ENCODE measurements at regions not wholly inside any gene's neighbourhood (a gene's known extent, or its start where the extent isn't known, plus 50 kb on each side); places are given as distances from the start of the nearest gene placed in this dataset.

DNA sequence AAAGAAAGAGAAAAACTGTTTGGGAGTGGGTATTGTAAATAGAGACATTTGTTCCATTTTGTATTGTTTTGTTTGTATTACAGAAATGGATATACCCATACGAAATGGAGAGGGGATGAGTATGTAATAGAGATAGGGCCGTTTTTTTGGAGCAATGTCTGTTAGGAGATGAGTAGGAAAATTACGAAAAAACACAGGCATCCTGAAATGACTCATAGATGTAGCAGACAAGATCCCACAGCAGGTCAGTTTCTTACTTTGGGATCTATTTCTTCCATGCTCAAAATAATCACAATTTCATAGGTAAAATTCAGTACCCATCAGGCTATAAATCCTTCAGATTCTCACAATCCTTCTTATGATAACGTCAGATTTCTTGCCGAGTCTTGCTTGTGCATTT is 779.4 kb upstream of the SLITRK1 start:
- Histone ChIP-seq H3K27me3 (replicated peaks in 1 of 4; ENCODE audit: control extremely low read depth in 1 of 4, control insufficient read depth in 3 of 4, insufficient read depth in 4 of 4, low read length in 3 of 4) (no peaks in the 10 kb centered on the region), H3K27ac (ENCODE audit: low read length in 2 of 2) (no peak overlapping the region), H3K36me3 (replicated peaks in 1 of 2; ENCODE audit: control extremely low read depth in 1 of 2, control insufficient read depth in 1 of 2, extremely low read depth in 1 of 2, insufficient read depth in 2 of 2, low read length in 1 of 2) (no peaks in the 10 kb centered on the region), H3K79me2 (ENCODE audit: control insufficient read depth, insufficient read depth, low read length) (no peaks in the 10 kb centered on the region), H3K9me3 (ENCODE audit: control extremely low read depth in 1 of 3, control insufficient read depth in 2 of 3, insufficient read depth in 1 of 3, low read length in 2 of 3) (no peaks in the 10 kb centered on the region), H3K4me3 (ENCODE audit: control extremely low read depth in 1 of 5, extremely low read depth in 1 of 5, insufficient read depth in 1 of 5, low read depth in 2 of 5, low read length in 4 of 5) (no peak overlapping the region), H3K9ac (ENCODE audit: low read length) (no peak overlapping the region), H4K20me1 (ENCODE audit: control insufficient read depth, insufficient read depth, low read length, poor library complexity, severe bottlenecking) (no peaks in the 10 kb centered on the region), H3K4me2 (replicated peaks; ENCODE audit: low read depth, low read length, poor library complexity, severe bottlenecking) (no peak overlapping the region), H3K4me1 (ENCODE audit: control insufficient read depth in 2 of 2, insufficient read depth in 2 of 2, low read length in 2 of 2) (no peaks in the 10 kb centered on the region), H2AFZ (ENCODE audit: insufficient read depth, low read depth, low read length, poor library complexity, severe bottlenecking) (no peak overlapping the region)
- POLR2A ChIA-PET, result no interaction called here
- CTCF ChIA-PET, result no interaction called here
- H3K27ac Mint-ChIP-seq, result no peak overlapping the region
- no peak overlapping the region for H3K4me3 Mint-ChIP-seq
- WGBS (ENCODE audit: insufficient coverage), result 88% methylated on average over 3 of the region's 5 CpGs
- no peak for ATAC-seq (ENCODE audit: low read depth)
- H3K9me3 Mint-ChIP-seq (ENCODE audit: insufficient read depth), result peaks cover 3% of the 10 kb centered on the region
- DNase-seq, result no peak
- H3K4me1 Mint-ChIP-seq, result no peaks in the 10 kb centered on the region
- H3K27me3 Mint-ChIP-seq, result no peaks in the 10 kb centered on the region
- intact Hi-C loops (cut with micrococcal nuclease), result no loop called here
- no peak for TF ChIP-seq EZH2 (IDR thresholded peaks at IDR 0.05; ENCODE audit: borderline replicate concordance, insufficient read depth, low read depth, low read length, poor library complexity, severe bottlenecking)
- TF ChIP-seq, protein P1, sequence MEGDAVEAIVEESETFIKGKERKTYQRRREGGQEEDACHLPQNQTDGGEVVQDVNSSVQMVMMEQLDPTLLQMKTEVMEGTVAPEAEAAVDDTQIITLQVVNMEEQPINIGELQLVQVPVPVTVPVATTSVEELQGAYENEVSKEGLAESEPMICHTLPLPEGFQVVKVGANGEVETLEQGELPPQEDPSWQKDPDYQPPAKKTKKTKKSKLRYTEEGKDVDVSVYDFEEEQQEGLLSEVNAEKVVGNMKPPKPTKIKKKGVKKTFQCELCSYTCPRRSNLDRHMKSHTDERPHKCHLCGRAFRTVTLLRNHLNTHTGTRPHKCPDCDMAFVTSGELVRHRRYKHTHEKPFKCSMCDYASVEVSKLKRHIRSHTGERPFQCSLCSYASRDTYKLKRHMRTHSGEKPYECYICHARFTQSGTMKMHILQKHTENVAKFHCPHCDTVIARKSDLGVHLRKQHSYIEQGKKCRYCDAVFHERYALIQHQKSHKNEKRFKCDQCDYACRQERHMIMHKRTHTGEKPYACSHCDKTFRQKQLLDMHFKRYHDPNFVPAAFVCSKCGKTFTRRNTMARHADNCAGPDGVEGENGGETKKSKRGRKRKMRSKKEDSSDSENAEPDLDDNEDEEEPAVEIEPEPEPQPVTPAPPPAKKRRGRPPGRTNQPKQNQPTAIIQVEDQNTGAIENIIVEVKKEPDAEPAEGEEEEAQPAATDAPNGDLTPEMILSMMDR (IDR thresholded peaks at IDR 0.05), result no peak

DNA sequence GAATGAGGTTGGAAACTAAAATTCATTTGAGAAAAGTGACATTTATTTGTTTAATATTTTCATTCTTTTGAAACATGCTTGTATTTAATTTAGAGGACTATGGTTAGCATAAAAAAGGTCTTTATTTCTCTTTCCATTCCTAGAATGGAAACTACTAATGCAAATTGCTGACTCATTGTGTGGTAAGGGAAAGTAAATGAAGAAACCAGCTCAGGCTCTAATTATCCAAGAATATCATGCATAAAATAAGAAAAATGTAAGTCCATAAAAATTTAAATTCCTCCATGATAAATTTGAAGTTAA is 777.0 kb upstream of the SLITRK1 start:
- ATAC-seq (ENCODE audit: low read depth) (no peak), DNase-seq (no peak)
- H3K9ac ChIP-seq (ENCODE audit: low read length), result no peak overlapping the region
- no peaks in the 10 kb centered on the region for H3K27me3 ChIP-seq (replicated peaks in 1 of 4; ENCODE audit: control extremely low read depth in 1 of 4, control insufficient read depth in 3 of 4, insufficient read depth in 4 of 4, low read length in 3 of 4)
- Mint-ChIP-seq H3K27ac (no peak overlapping the region), H3K4me3 (no peak overlapping the region), H3K4me1 (no peaks in the 10 kb centered on the region), H3K27me3 (no peaks in the 10 kb centered on the region), H3K9me3 (ENCODE audit: insufficient read depth) (peaks cover 3% of the 10 kb centered on the region)
- H3K9me3 ChIP-seq (ENCODE audit: control extremely low read depth in 1 of 3, control insufficient read depth in 2 of 3, insufficient read depth in 1 of 3, low read length in 2 of 3), result no peaks in the 10 kb centered on the region
- intact Hi-C loops (cut with micrococcal nuclease), result no loop called here
- no peak overlapping the region for H3K4me3 ChIP-seq (ENCODE audit: control extremely low read depth in 1 of 5, extremely low read depth in 1 of 5, insufficient read depth in 1 of 5, low read depth in 2 of 5, low read length in 4 of 5)
- H3K4me2 ChIP-seq (replicated peaks; ENCODE audit: low read depth, low read length, poor library complexity, severe bottlenecking), result no peak overlapping the region
- H4K20me1 ChIP-seq (ENCODE audit: control insufficient read depth, insufficient read depth, low read length, poor library complexity, severe bottlenecking), result no peaks in the 10 kb centered on the region
- TF ChIP-seq, protein P1 (IDR thresholded peaks at IDR 0.05), result no peak
- TF ChIP-seq EZH2 (IDR thresholded peaks at IDR 0.05; ENCODE audit: borderline replicate concordance, insufficient read depth, low read depth, low read length, poor library complexity, severe bottlenecking), result no peak
- CTCF ChIA-PET, result no interaction called here
- H3K36me3 ChIP-seq (replicated peaks in 1 of 2; ENCODE audit: control extremely low read depth in 1 of 2, control insufficient read depth in 1 of 2, extremely low read depth in 1 of 2, insufficient read depth in 2 of 2, low read length in 1 of 2), result no peaks in the 10 kb centered on the region
- no peaks in the 10 kb centered on the region for H3K79me2 ChIP-seq (ENCODE audit: control insufficient read depth, insufficient read depth, low read length)
- no peak overlapping the region for H2AFZ ChIP-seq (ENCODE audit: insufficient read depth, low read depth, low read length, poor library complexity, severe bottlenecking)
- no peak overlapping the region for H3K27ac ChIP-seq (ENCODE audit: low read length in 2 of 2)
- H3K4me1 ChIP-seq (ENCODE audit: control insufficient read depth in 2 of 2, insufficient read depth in 2 of 2, low read length in 2 of 2), result no peaks in the 10 kb centered on the region
- POLR2A ChIA-PET, result no interaction called here

Measured in B cell (primary cell).